ENCODE measurements at regions not wholly inside any gene's neighbourhood (a gene's known extent, or its start where the extent isn't known, plus 50 kb on each side); places are given as distances from the start of the nearest gene placed in this dataset.

- no peak for DNase-seq (ENCODE audit: low read depth in 3 of 3)
Observed at GRCh38 chr7:25279705-25280104, 51.4 kb upstream of the NPVF start.

- no peak for DNase-seq (ENCODE audit: low read depth in 3 of 3)
Observed at GRCh38 chr7:25280181-25280580, 51.9 kb upstream of the NPVF start.

- DNase-seq (ENCODE audit: low read depth in 3 of 3): no peak
Observed at GRCh38 chr7:25282194-25282593, 53.9 kb upstream of the NPVF start.

- DNase-seq (ENCODE audit: low read depth in 3 of 3): no peak
Observed at GRCh38 chr7:25286756-25287155, 58.5 kb upstream of the NPVF start.

GRCh38 chr7:25287291-25287690 is 59.0 kb upstream of the NPVF start:
- DNase-seq (ENCODE audit: low read depth in 3 of 3): no peak

- DNase-seq (ENCODE audit: low read depth in 3 of 3): no peak
Observed at GRCh38 chr7:25288556-25289307, 60.4 kb upstream of the NPVF start.

GRCh38 chr7:25289518-25289917 is 61.2 kb upstream of the NPVF start:
- DNase-seq (ENCODE audit: low read depth in 3 of 3): no peak

- DNase-seq (ENCODE audit: low read depth in 3 of 3): no peak
Observed at GRCh38 chr7:25294624-25295023, 66.3 kb upstream of the NPVF start.

GRCh38 chr7:25295387-25295786 is 67.1 kb upstream of the NPVF start:
- DNase-seq (ENCODE audit: low read depth in 3 of 3): no peak

- DNase-seq (ENCODE audit: low read depth in 3 of 3): no peak
Observed at GRCh38 chr7:25296086-25296485, 67.8 kb upstream of the NPVF start.

- no peak for DNase-seq (ENCODE audit: low read depth in 3 of 3)
Observed at GRCh38 chr7:25297278-25297677, 69.0 kb upstream of the NPVF start.

- no peak for DNase-seq (ENCODE audit: low read depth in 3 of 3)
Observed at GRCh38 chr7:25303281-25304181, 75.2 kb upstream of the NPVF start.

- no peak for DNase-seq (ENCODE audit: low read depth in 3 of 3)
Observed at GRCh38 chr7:25304691-25305090, 76.4 kb upstream of the NPVF start.

GRCh38 chr7:25305831-25306230 is 77.5 kb upstream of the NPVF start:
- no peak for DNase-seq (ENCODE audit: low read depth in 3 of 3)

- no peak for DNase-seq (ENCODE audit: low read depth in 3 of 3)
Observed at GRCh38 chr7:25307624-25308023, 79.3 kb upstream of the NPVF start.

GRCh38 chr7:25308246-25308645 is 80.0 kb upstream of the NPVF start:
- no peak for DNase-seq (ENCODE audit: low read depth in 3 of 3)

GRCh38 chr7:25308906-25309705 is 80.8 kb upstream of the NPVF start:
- DNase-seq (ENCODE audit: low read depth in 3 of 3): no peak

GRCh38 chr7:25310896-25311295 is 82.6 kb upstream of the NPVF start:
- DNase-seq (ENCODE audit: low read depth in 3 of 3): no peak

GRCh38 chr7:25311346-25311745 is 83.1 kb upstream of the NPVF start:
- DNase-seq (ENCODE audit: low read depth in 3 of 3): no peak

- no peak for DNase-seq (ENCODE audit: low read depth in 3 of 3)
Observed at GRCh38 chr7:25312968-25313367, 84.7 kb upstream of the NPVF start.

GRCh38 chr7:25313526-25313925 is 85.2 kb upstream of the NPVF start:
- DNase-seq (ENCODE audit: low read depth in 3 of 3): no peak

- DNase-seq (ENCODE audit: low read depth in 3 of 3): no peak
Observed at GRCh38 chr7:25314094-25314730, 85.9 kb upstream of the NPVF start.
